ENCODE measurements at regions not wholly inside any gene's neighbourhood (a gene's known extent, or its start where the extent isn't known, plus 50 kb on each side); places are given as distances from the start of the nearest gene placed in this dataset.

DNA sequence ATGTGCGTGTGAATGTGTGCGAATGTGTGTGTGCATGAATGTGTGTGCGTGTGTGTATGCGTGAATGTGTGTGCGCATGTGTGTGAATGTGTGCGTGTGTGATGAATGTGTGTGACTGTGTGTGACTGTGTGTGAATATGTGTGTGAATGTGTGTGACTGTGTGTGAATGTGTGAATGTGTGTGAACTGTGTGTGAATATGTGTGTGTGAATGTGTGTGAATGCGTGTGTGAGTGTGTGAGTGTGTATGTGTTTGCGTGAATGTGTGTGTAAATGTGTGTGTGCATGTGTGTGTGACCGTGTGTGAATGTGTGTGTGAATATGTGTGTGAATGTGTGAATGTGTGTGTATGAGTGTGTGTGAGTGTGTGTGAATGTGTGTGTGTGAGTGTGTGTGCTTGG lies 1103.8 kb downstream of the TSN start:
- Histone ChIP-seq H3K4me1 (ENCODE audit: control insufficient read depth, insufficient read depth, low read length) (no peaks in the 10 kb centered on the region), H3K27me3 (ENCODE audit: control insufficient read depth, insufficient read depth, low read length) (no peaks in the 10 kb centered on the region), H3K4me3 (ENCODE audit: low read length) (no peak overlapping the region), H3K27ac (ENCODE audit: low read depth, low read length) (no peak overlapping the region), H3K9ac (ENCODE audit: low read length) (no peak overlapping the region), H3K36me3 (ENCODE audit: control insufficient read depth, insufficient read depth, low read length) (no peaks in the 10 kb centered on the region)

DNA sequence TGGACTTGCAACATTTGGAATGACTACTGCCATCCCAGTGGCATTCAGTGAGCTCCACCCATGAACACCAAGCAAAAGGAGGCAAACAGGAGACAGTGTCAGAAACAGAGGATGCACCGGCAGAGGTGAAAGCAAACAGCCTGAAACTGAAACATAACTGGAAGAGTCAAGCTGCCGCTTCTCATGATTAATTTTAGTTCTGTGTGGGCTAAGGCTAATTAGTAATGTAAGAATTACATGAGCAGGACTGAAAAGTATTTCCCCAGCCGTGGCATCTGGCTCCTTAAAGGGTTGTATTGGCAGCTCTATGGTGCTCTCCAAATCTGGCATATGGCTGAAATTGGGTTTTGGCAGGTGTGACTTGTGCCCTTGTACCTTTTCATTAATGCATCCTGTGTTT lies 1108.1 kb downstream of the TSN start:
- H3K4me1 ChIP-seq (ENCODE audit: control insufficient read depth, insufficient read depth, low read length), result no peaks in the 10 kb centered on the region

DNA sequence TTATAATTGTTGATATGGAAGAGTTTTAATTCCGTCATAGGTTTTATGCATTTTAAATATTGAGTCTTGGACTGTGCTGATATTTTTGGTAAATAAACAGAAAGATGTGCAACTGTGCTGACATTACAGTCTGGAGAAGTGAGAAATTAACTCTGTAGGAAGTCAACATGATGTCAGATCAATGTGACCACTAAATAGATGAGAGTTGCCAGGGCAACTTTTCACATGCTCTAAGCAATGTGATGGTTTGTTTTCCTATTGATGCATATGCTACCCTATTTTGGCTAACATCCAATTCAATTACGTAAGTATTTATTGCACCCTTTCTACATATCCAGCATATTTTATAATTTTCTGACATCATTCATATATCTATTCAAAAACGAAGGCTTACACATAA lies 1109.3 kb downstream of the TSN start:
- Histone ChIP-seq H3K27me3 (ENCODE audit: control insufficient read depth, insufficient read depth, low read length) (no peaks in the 10 kb centered on the region), H3K9ac (ENCODE audit: low read length) (no peak overlapping the region), H3K4me3 (ENCODE audit: low read length) (no peak overlapping the region), H3K27ac (ENCODE audit: low read depth, low read length) (no peak overlapping the region), H3K4me1 (ENCODE audit: control insufficient read depth, insufficient read depth, low read length) (no peaks in the 10 kb centered on the region), H3K36me3 (ENCODE audit: control insufficient read depth, insufficient read depth, low read length) (no peaks in the 10 kb centered on the region)

More for the DNA sequence above, 1108.1 kb downstream of the TSN start:
- H3K4me3 ChIP-seq (ENCODE audit: low read length), result no peak overlapping the region
- no peaks in the 10 kb centered on the region for H3K27me3 ChIP-seq (ENCODE audit: control insufficient read depth, insufficient read depth, low read length)
- no peak overlapping the region for H3K9ac ChIP-seq (ENCODE audit: low read length)
- H3K27ac ChIP-seq (ENCODE audit: low read depth, low read length), result no peak overlapping the region
- H3K36me3 ChIP-seq (ENCODE audit: control insufficient read depth, insufficient read depth, low read length), result no peaks in the 10 kb centered on the region

DNA sequence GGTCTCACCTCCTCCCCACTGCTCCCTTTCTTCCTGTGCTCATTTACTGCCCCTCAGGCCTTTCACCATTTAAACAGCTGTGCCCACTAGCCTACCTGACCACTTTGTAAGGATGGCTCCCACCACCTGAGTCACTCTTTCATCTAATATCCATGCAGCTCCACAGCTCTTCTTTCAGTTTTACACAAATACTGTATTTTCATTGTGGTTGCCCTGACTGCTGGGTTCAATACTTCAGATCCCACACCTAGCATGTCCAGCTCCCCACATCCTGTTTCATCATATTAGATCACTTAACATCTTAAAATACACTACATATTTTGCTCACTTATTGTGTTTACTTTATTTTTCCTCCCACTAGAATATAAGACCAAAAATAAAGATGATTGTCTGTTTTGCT lies 1110.6 kb downstream of the TSN start:
- Histone ChIP-seq H3K9ac (ENCODE audit: low read length) (no peak overlapping the region), H3K27ac (ENCODE audit: low read depth, low read length) (no peak overlapping the region), H3K4me3 (ENCODE audit: low read length) (no peak overlapping the region), H3K36me3 (ENCODE audit: control insufficient read depth, insufficient read depth, low read length) (no peaks in the 10 kb centered on the region), H3K27me3 (ENCODE audit: control insufficient read depth, insufficient read depth, low read length) (no peaks in the 10 kb centered on the region), H3K4me1 (ENCODE audit: control insufficient read depth, insufficient read depth, low read length) (no peaks in the 10 kb centered on the region)

DNA sequence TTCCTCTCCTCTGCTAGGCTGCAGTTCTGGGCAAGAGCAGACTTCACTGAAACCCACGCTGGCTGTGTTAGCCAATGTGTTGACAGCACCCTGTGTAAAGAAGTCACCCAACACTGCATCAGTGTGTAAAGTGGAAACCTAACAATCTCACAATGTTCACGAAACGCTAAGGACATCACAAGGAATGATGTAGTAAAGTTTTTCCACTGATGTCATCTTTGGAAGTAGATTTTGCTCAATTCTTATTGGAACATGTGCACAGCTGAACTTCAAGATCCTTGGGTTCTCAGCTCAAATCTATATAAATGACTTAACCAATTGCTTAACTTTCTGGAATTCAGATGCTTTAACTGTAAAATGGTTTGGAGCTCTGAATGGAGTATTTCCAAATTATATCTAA lies 1112.5 kb downstream of the TSN start:
- H3K4me1 ChIP-seq (ENCODE audit: control insufficient read depth, insufficient read depth, low read length), result no peaks in the 10 kb centered on the region

DNA sequence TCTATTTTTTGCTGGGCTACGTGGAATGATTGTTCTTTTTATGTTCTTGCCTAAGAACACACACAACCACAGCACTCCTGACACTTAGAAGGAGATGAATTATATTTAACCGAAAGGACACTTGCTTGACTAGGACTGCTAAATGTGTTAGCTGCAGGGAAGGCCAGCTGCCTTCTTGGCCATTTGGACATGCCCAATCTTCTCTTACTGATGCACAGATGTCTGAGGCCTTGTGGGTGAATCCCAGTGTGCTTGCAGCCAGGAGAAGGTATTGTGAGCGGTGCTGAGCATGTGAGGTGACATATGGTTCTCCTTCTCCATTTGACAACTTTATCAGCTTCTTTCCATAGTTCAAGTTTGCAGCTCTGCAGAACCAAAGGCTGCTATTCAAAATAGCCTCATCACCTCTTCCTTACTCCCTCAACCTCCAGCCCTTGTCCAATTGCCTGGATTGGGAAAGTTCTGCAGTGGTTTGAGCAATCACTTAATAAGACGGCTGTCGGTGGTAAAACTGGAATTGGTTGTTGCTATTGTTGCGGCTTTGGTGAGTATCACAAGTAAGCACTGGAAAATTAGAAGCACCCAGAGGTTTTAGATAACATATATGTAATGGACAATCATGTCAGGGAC lies 1113.3 kb downstream of the TSN start:
- Histone ChIP-seq H3K4me3 (ENCODE audit: low read length) (no peak overlapping the region), H3K27me3 (ENCODE audit: control insufficient read depth, insufficient read depth, low read length) (no peaks in the 10 kb centered on the region), H3K27ac (ENCODE audit: low read depth, low read length) (no peak overlapping the region), H3K9ac (ENCODE audit: low read length) (no peak overlapping the region), H3K36me3 (ENCODE audit: control insufficient read depth, insufficient read depth, low read length) (no peaks in the 10 kb centered on the region), H3K4me1 (ENCODE audit: control insufficient read depth, insufficient read depth, low read length) (no peaks in the 10 kb centered on the region)

More for the DNA sequence above, 1112.5 kb downstream of the TSN start:
- no peak overlapping the region for H3K9ac ChIP-seq (ENCODE audit: low read length)
- no peak overlapping the region for H3K27ac ChIP-seq (ENCODE audit: low read depth, low read length)
- H3K27me3 ChIP-seq (ENCODE audit: control insufficient read depth, insufficient read depth, low read length), result no peaks in the 10 kb centered on the region
- no peak overlapping the region for H3K4me3 ChIP-seq (ENCODE audit: low read length)
- no peaks in the 10 kb centered on the region for H3K36me3 ChIP-seq (ENCODE audit: control insufficient read depth, insufficient read depth, low read length)

DNA sequence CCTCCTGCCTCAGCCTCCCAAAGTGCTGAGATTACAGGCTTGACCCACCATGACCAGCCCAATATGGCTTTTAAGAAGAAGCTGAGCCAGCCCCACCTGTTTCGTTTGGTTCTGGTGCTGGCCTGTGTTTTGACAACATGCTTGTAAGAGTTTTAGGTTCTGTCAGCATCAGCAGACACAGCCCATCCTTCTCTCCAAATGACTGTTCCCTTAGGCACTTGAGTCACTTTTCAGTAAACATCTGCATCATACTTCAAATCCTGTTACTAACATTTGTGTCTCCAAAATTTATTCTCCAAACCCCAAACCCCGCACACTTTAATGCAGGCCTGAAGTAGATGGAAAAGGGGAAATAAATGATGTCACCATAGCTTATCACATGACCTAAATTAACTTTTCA lies 1118.5 kb downstream of the TSN start:
- Histone ChIP-seq H3K4me3 (ENCODE audit: low read length) (no peak overlapping the region), H3K27ac (ENCODE audit: low read depth, low read length) (no peak overlapping the region), H3K4me1 (ENCODE audit: control insufficient read depth, insufficient read depth, low read length) (no peaks in the 10 kb centered on the region), H3K9ac (ENCODE audit: low read length) (no peak overlapping the region), H3K36me3 (ENCODE audit: control insufficient read depth, insufficient read depth, low read length) (no peaks in the 10 kb centered on the region), H3K27me3 (ENCODE audit: control insufficient read depth, insufficient read depth, low read length) (no peaks in the 10 kb centered on the region)

DNA sequence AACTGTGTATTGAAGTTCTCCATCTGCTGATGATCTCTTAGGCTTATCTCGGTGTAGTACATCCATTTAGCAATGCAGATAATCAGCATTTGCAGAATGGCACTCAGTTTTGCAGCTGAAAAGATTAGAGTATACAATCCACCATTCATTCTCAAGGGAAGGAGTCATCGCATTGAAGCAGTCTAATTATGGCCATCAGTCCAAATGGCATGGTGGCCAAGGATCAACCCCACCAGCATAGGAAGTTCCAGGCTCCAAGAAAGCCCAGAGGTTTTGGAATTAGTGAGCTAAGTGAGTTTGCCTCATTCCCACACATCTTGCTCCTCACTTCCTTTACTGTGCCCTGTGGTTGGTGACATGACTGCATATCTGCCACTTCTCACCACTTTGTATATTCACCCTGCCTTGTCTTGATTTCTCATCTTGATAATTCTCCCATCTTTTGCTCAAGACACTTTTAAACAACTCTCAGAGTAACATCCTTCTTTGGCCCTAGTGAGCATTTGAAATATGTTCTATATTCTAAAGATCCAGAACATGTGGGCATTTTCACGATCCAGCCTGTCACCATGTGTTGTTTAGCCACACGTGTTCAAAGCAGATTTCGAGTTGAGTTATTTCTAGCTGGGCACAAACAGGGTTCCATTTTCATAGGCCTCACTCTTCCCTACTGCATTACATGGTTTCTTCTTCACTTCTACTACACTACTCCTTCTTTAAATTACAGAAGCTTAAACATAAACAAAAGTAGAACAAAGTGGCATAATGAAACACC lies 1119.8 kb downstream of the TSN start:
- Histone ChIP-seq H3K27me3 (ENCODE audit: control insufficient read depth, insufficient read depth, low read length) (no peaks in the 10 kb centered on the region), H3K36me3 (ENCODE audit: control insufficient read depth, insufficient read depth, low read length) (no peaks in the 10 kb centered on the region)

DNA sequence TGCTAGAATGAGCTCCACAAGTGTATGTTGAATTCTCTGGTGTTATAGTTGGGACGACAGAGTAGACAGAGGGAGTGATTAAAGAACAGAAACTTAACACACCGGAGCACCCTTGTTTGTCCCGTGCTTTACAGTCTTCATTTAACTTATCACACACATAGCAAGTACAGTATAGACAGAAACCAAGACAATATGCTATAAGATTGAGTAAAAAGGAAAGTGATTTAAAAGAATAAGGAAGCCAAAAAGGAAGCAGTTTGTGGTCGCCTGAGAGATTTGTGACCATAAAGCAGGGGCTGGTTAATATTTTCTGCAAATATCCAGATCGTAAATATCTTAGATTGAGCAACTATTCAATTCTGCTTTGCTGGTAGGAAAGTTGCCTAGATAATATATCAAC lies 1128.4 kb downstream of the TSN start:
- Histone ChIP-seq H3K27me3 (ENCODE audit: control insufficient read depth, insufficient read depth, low read length) (no peaks in the 10 kb centered on the region), H3K9ac (ENCODE audit: low read length) (no peak overlapping the region)

More for the DNA sequence above, 1119.8 kb downstream of the TSN start:
- Histone ChIP-seq H3K4me1 (ENCODE audit: control insufficient read depth, insufficient read depth, low read length) (no peaks in the 10 kb centered on the region), H3K27ac (ENCODE audit: low read depth, low read length) (no peak overlapping the region), H3K4me3 (ENCODE audit: low read length) (no peak overlapping the region), H3K9ac (ENCODE audit: low read length) (no peak overlapping the region)

DNA sequence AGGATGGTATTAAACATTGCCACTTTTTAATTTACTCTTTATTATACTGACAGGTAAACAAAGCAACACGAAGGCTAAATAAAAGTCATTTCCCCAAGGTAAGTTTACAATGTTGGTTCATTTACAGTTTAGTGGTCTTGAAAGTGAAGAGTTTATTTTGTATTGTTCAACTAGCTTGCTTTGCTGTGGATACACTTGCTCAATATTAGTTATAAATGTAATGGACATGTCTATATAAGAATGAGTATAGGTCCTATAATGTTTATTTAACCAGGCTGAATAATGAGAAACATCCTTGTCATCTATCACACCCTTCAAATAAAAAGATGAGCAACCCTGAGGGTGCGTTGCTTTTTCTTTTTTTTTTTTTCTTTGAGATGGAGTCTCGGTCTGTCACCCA lies 1129.4 kb downstream of the TSN start:
- Histone ChIP-seq H3K27ac (ENCODE audit: low read depth, low read length) (no peak overlapping the region), H3K9ac (ENCODE audit: low read length) (no peak overlapping the region), H3K4me3 (ENCODE audit: low read length) (no peak overlapping the region), H3K27me3 (ENCODE audit: control insufficient read depth, insufficient read depth, low read length) (no peaks in the 10 kb centered on the region), H3K36me3 (ENCODE audit: control insufficient read depth, insufficient read depth, low read length) (no peaks in the 10 kb centered on the region), H3K4me1 (ENCODE audit: control insufficient read depth, insufficient read depth, low read length) (peaks cover 7% of the 10 kb centered on the region)

More for the DNA sequence above, 1128.4 kb downstream of the TSN start:
- no peaks in the 10 kb centered on the region for H3K36me3 ChIP-seq (ENCODE audit: control insufficient read depth, insufficient read depth, low read length)
- H3K4me3 ChIP-seq (ENCODE audit: low read length), result no peak overlapping the region
- H3K27ac ChIP-seq (ENCODE audit: low read depth, low read length), result no peak overlapping the region
- peaks cover 7% of the 10 kb centered on the region for H3K4me1 ChIP-seq (ENCODE audit: control insufficient read depth, insufficient read depth, low read length)

DNA sequence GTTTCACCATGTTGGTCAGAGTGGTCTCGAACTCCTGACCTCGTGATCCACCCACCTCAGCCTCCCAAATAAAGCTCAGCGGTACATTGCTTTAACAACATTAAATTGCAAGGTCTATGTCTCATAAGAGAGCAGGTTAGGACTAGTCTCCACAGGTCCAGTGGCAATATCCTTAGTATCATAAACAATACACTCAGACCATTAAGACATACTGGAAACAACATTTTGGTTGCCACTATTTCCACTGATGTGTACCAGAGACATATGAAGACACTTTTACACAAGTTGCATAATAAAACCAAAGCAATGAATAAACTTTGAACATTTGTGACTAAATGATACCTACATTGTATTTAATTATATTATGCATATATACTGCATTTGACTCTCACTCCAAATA lies 1130.0 kb downstream of the TSN start:
- no peaks in the 10 kb centered on the region for H3K36me3 ChIP-seq (ENCODE audit: control insufficient read depth, insufficient read depth, low read length)

DNA sequence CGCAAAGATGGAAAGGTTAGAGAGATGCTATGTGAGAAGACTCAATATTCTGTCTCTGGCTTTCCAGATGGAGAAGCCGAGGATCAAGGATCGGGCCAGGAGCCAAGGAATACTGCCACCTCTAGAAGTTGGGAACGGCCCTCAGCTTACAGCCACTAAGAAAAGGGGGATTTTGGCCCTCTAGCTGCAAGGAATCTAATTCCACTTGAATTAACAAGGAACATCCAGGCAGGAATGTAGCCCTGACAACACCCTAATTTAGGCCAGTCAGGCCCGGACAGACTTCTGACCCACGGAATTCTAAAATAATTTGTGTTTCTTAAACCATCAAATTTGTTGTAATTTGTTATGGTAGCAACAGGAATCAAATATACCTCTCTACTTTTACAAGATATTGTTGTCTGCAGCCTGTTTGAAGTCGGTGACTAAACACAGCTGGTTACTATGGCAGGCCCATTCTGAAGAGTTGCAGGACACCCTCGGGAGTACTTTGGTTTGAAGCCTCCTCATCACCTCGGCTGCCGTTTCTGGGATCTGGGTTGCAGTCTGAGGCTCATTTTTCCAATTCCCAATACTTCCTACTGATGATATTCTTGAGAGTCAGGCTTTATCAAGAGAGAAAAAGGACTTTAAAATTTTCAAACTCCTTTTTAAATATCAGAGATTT lies 1131.2 kb downstream of the TSN start:
- no peak overlapping the region for H3K27ac ChIP-seq (ENCODE audit: low read depth, low read length)
- peaks cover 7% of the 10 kb centered on the region for H3K4me1 ChIP-seq (ENCODE audit: control insufficient read depth, insufficient read depth, low read length)
- no peaks in the 10 kb centered on the region for H3K27me3 ChIP-seq (ENCODE audit: control insufficient read depth, insufficient read depth, low read length)
- H3K9ac ChIP-seq (ENCODE audit: low read length), result no peak overlapping the region
- H3K4me3 ChIP-seq (ENCODE audit: low read length), result no peak overlapping the region
- no peaks in the 10 kb centered on the region for H3K36me3 ChIP-seq (ENCODE audit: control insufficient read depth, insufficient read depth, low read length)

More for the DNA sequence above, 1130.0 kb downstream of the TSN start:
- no peak overlapping the region for H3K9ac ChIP-seq (ENCODE audit: low read length)
- peaks cover 7% of the 10 kb centered on the region for H3K4me1 ChIP-seq (ENCODE audit: control insufficient read depth, insufficient read depth, low read length)
- H3K4me3 ChIP-seq (ENCODE audit: low read length), result no peak overlapping the region
- H3K27ac ChIP-seq (ENCODE audit: low read depth, low read length), result no peak overlapping the region
- H3K27me3 ChIP-seq (ENCODE audit: control insufficient read depth, insufficient read depth, low read length), result no peaks in the 10 kb centered on the region

Measured in rectal smooth muscle tissue (tissue), 1 donor.